ENCODE measurements at regions not wholly inside any gene's neighbourhood (a gene's known extent, or its start where the extent isn't known, plus 50 kb on each side); places are given as distances from the start of the nearest gene placed in this dataset.

GRCh38 chr12:88918161-88918560 is 337.9 kb upstream of the KITLG start:
- no peak for ATAC-seq (ENCODE audit: low FRiP score)
- Histone ChIP-seq H3K36me3 (ENCODE audit: control insufficient read depth in 1 of 2, insufficient read depth in 2 of 2, low read length in 1 of 2) (no peaks in the 10 kb centered on the region), H3K27me3 (ENCODE audit: control insufficient read depth in 1 of 2, insufficient read depth in 2 of 2, low read length in 1 of 2) (no peaks in the 10 kb centered on the region), H3K4me1 (ENCODE audit: control insufficient read depth in 1 of 2, insufficient read depth in 2 of 2, low read length in 2 of 2) (no peaks in the 10 kb centered on the region), H3K27ac (ENCODE audit: low read depth in 1 of 2, low read length in 2 of 2) (no peak overlapping the region), H3K9me3 (ENCODE audit: control insufficient read depth, low read length) (peaks cover 3% of the 10 kb centered on the region), H3K4me3 (ENCODE audit: low read length in 2 of 2) (no peak overlapping the region)
- WGBS, 2 donors, result 11 to 26% methylated on average over 1 of the region's 1 CpG
- intact Hi-C loops (cut with DNase I), result no loop called here
- no peak for DNase-seq

- Histone ChIP-seq H3K36me3 (ENCODE audit: control insufficient read depth in 1 of 2, insufficient read depth in 2 of 2, low read length in 1 of 2) (no peaks in the 10 kb centered on the region), H3K27ac (ENCODE audit: low read depth in 1 of 2, low read length in 2 of 2) (no peak overlapping the region), H3K9me3 (ENCODE audit: control insufficient read depth, low read length) (peaks cover 3% of the 10 kb centered on the region), H3K4me1 (ENCODE audit: control insufficient read depth in 1 of 2, insufficient read depth in 2 of 2, low read length in 2 of 2) (no peaks in the 10 kb centered on the region), H3K4me3 (ENCODE audit: low read length in 2 of 2) (no peak overlapping the region), H3K27me3 (ENCODE audit: control insufficient read depth in 1 of 2, insufficient read depth in 2 of 2, low read length in 1 of 2) (no peaks in the 10 kb centered on the region)
- WGBS, 2 donors, result 51 to 52% methylated on average over 2 of the region's 2 CpGs
- no peak for ATAC-seq (ENCODE audit: low FRiP score)
- DNase-seq, result no peak
- intact Hi-C loops (cut with DNase I), result no loop called here
Observed at GRCh38 chr12:88914967-88915366, 334.7 kb upstream of the KITLG start.

- WGBS, 2 donors, result 63 to 72% methylated on average over 2 of the region's 2 CpGs
- H3K4me3 ChIP-seq (ENCODE audit: low read length in 2 of 2), result no peak overlapping the region
- ATAC-seq (ENCODE audit: low FRiP score) (no peak), DNase-seq (no peak)
- no peaks in the 10 kb centered on the region for H3K36me3 ChIP-seq (ENCODE audit: control insufficient read depth in 1 of 2, insufficient read depth in 2 of 2, low read length in 1 of 2)
- H3K27me3 ChIP-seq (ENCODE audit: control insufficient read depth in 1 of 2, insufficient read depth in 2 of 2, low read length in 1 of 2), result no peaks in the 10 kb centered on the region
- intact Hi-C loops (cut with DNase I), result no loop called here
- no peaks in the 10 kb centered on the region for H3K9me3 ChIP-seq (ENCODE audit: control insufficient read depth, low read length)
- no peak overlapping the region for H3K27ac ChIP-seq (ENCODE audit: low read depth in 1 of 2, low read length in 2 of 2)
- no peaks in the 10 kb centered on the region for H3K4me1 ChIP-seq (ENCODE audit: control insufficient read depth in 1 of 2, insufficient read depth in 2 of 2, low read length in 2 of 2)
Observed at GRCh38 chr12:88909510-88909909, 329.2 kb upstream of the KITLG start.

GRCh38 chr12:88908345-88908744 is 328.1 kb upstream of the KITLG start:
- Histone ChIP-seq H3K4me1 (ENCODE audit: control insufficient read depth in 1 of 2, insufficient read depth in 2 of 2, low read length in 2 of 2) (no peaks in the 10 kb centered on the region), H3K36me3 (ENCODE audit: control insufficient read depth in 1 of 2, insufficient read depth in 2 of 2, low read length in 1 of 2) (no peaks in the 10 kb centered on the region), H3K27me3 (ENCODE audit: control insufficient read depth in 1 of 2, insufficient read depth in 2 of 2, low read length in 1 of 2) (no peaks in the 10 kb centered on the region), H3K9me3 (ENCODE audit: control insufficient read depth, low read length) (no peaks in the 10 kb centered on the region), H3K4me3 (ENCODE audit: low read length in 2 of 2) (no peak overlapping the region), H3K27ac (ENCODE audit: low read depth in 1 of 2, low read length in 2 of 2) (no peak overlapping the region)
- WGBS, 2 donors, result 51 to 58% methylated on average over 2 of the region's 2 CpGs
- ATAC-seq (ENCODE audit: low FRiP score) (no peak), DNase-seq (no peak)
- intact Hi-C loops (cut with DNase I), result no loop called here

GRCh38 chr12:88904705-88905104 is 324.4 kb upstream of the KITLG start:
- intact Hi-C loops (cut with DNase I), result no loop called here
- ATAC-seq (ENCODE audit: low FRiP score) (no peak), DNase-seq (no peak)
- Histone ChIP-seq H3K9me3 (ENCODE audit: control insufficient read depth, low read length) (no peaks in the 10 kb centered on the region), H3K36me3 (ENCODE audit: control insufficient read depth in 1 of 2, insufficient read depth in 2 of 2, low read length in 1 of 2) (no peaks in the 10 kb centered on the region), H3K4me3 (ENCODE audit: low read length in 2 of 2) (no peak overlapping the region), H3K27ac (ENCODE audit: low read depth in 1 of 2, low read length in 2 of 2) (no peak overlapping the region), H3K4me1 (ENCODE audit: control insufficient read depth in 1 of 2, insufficient read depth in 2 of 2, low read length in 2 of 2) (no peaks in the 10 kb centered on the region), H3K27me3 (ENCODE audit: control insufficient read depth in 1 of 2, insufficient read depth in 2 of 2, low read length in 1 of 2) (no peaks in the 10 kb centered on the region)
- 58 to 60% methylated on average over 4 of the region's 4 CpGs for WGBS, 2 donors

- 84% methylated on average over 4 of the region's 4 CpGs for WGBS, 2 donors
- intact Hi-C loops (cut with DNase I), result no loop called here
- H3K9me3 ChIP-seq (ENCODE audit: control insufficient read depth, low read length), result no peaks in the 10 kb centered on the region
- H3K4me1 ChIP-seq (ENCODE audit: control insufficient read depth in 1 of 2, insufficient read depth in 2 of 2, low read length in 2 of 2), result no peaks in the 10 kb centered on the region
- H3K36me3 ChIP-seq (ENCODE audit: control insufficient read depth in 1 of 2, insufficient read depth in 2 of 2, low read length in 1 of 2), result no peaks in the 10 kb centered on the region
- no peak overlapping the region for H3K27ac ChIP-seq (ENCODE audit: low read depth in 1 of 2, low read length in 2 of 2)
- H3K4me3 ChIP-seq (ENCODE audit: low read length in 2 of 2), result no peak overlapping the region
- no peak for DNase-seq
- no peak for ATAC-seq (ENCODE audit: low FRiP score)
- H3K27me3 ChIP-seq (ENCODE audit: control insufficient read depth in 1 of 2, insufficient read depth in 2 of 2, low read length in 1 of 2), result no peaks in the 10 kb centered on the region
Observed at GRCh38 chr12:88903333-88903732, 323.1 kb upstream of the KITLG start.

GRCh38 chr12:88897723-88898122 is 317.5 kb upstream of the KITLG start:
- no peak overlapping the region for H3K4me3 ChIP-seq (ENCODE audit: low read length in 2 of 2)
- H3K27me3 ChIP-seq (ENCODE audit: control insufficient read depth in 1 of 2, insufficient read depth in 2 of 2, low read length in 1 of 2), result no peaks in the 10 kb centered on the region
- H3K27ac ChIP-seq (ENCODE audit: low read depth in 1 of 2, low read length in 2 of 2), result no peak overlapping the region
- H3K9me3 ChIP-seq (ENCODE audit: control insufficient read depth, low read length), result no peaks in the 10 kb centered on the region
- H3K36me3 ChIP-seq (ENCODE audit: control insufficient read depth in 1 of 2, insufficient read depth in 2 of 2, low read length in 1 of 2), result no peaks in the 10 kb centered on the region
- DNase-seq (no peak), ATAC-seq (ENCODE audit: low FRiP score) (no peak)
- intact Hi-C loops (cut with DNase I), result no loop called here
- no peaks in the 10 kb centered on the region for H3K4me1 ChIP-seq (ENCODE audit: control insufficient read depth in 1 of 2, insufficient read depth in 2 of 2, low read length in 2 of 2)
- 90 to 91% methylated on average over 1 of the region's 1 CpG for WGBS, 2 donors

- ATAC-seq (ENCODE audit: low FRiP score) (no peak), DNase-seq (no peak)
- WGBS, 2 donors, result 31 to 48% methylated on average over 2 of the region's 2 CpGs
- H3K4me1 ChIP-seq (ENCODE audit: control insufficient read depth in 1 of 2, insufficient read depth in 2 of 2, low read length in 2 of 2), result no peaks in the 10 kb centered on the region
- H3K36me3 ChIP-seq (ENCODE audit: control insufficient read depth in 1 of 2, insufficient read depth in 2 of 2, low read length in 1 of 2), result no peaks in the 10 kb centered on the region
- no peak overlapping the region for H3K27ac ChIP-seq (ENCODE audit: low read depth in 1 of 2, low read length in 2 of 2)
- no peaks in the 10 kb centered on the region for H3K9me3 ChIP-seq (ENCODE audit: control insufficient read depth, low read length)
- intact Hi-C loops (cut with DNase I), result no loop called here
- H3K4me3 ChIP-seq (ENCODE audit: low read length in 2 of 2), result no peak overlapping the region
- no peaks in the 10 kb centered on the region for H3K27me3 ChIP-seq (ENCODE audit: control insufficient read depth in 1 of 2, insufficient read depth in 2 of 2, low read length in 1 of 2)
Observed at GRCh38 chr12:88896958-88897357, 316.7 kb upstream of the KITLG start.

GRCh38 chr12:88895634-88896033 is 315.4 kb upstream of the KITLG start:
- Histone ChIP-seq H3K36me3 (ENCODE audit: control insufficient read depth in 1 of 2, insufficient read depth in 2 of 2, low read length in 1 of 2) (no peaks in the 10 kb centered on the region), H3K27me3 (ENCODE audit: control insufficient read depth in 1 of 2, insufficient read depth in 2 of 2, low read length in 1 of 2) (no peaks in the 10 kb centered on the region), H3K27ac (ENCODE audit: low read depth in 1 of 2, low read length in 2 of 2) (no peak overlapping the region), H3K4me3 (ENCODE audit: low read length in 2 of 2) (no peak overlapping the region), H3K9me3 (ENCODE audit: control insufficient read depth, low read length) (no peaks in the 10 kb centered on the region), H3K4me1 (ENCODE audit: control insufficient read depth in 1 of 2, insufficient read depth in 2 of 2, low read length in 2 of 2) (no peaks in the 10 kb centered on the region)
- intact Hi-C loops (cut with DNase I), result no loop called here
- ATAC-seq (ENCODE audit: low FRiP score) (no peak), DNase-seq (no peak)
- WGBS, 2 donors, result 69 to 80% methylated on average over 1 of the region's 1 CpG

Data from aorta (tissue), 5 donors.